Esophagus (tissue), 2 donors: ENCODE measurements at regions not wholly inside any gene's neighbourhood (a gene's known extent, or its start where the extent isn't known, plus 50 kb on each side); places are given as distances from the start of the nearest gene placed in this dataset.
"Not testable (repeated sequence)": the region's sequence is repeated elsewhere in the genome, so short reads cannot be mapped to it uniquely, and the experiment has no call there.

Experiments
- H3K27ac ChIP-seq, 2 donors: one replicate each; pipeline ENCODE4 v1.5.1; 2013; ENCODE audit warnings: low read depth in 2 of 2, mild to moderate bottlenecking in 2 of 2, inconsistent platforms in 1 of 2, low read length in 1 of 2, moderate library complexity in 1 of 2
- H3K27me3 ChIP-seq, 2 donors: one replicate each; pipeline ENCODE4 v1.6.1; 2013; ENCODE audit warnings: low read length in 2 of 2, control low read depth in 1 of 2, mild to moderate bottlenecking in 1 of 2; ENCODE audit not compliant: insufficient read depth in 2 of 2, control insufficient read depth in 1 of 2
- H3K36me3 ChIP-seq, 2 donors: one replicate each; pipeline ENCODE4 v1.6.1; 2013; ENCODE audit warnings: low read length in 1 of 2; ENCODE audit not compliant: control insufficient read depth in 2 of 2, insufficient read depth in 2 of 2
- H3K4me1 ChIP-seq, 2 donors: one replicate each; pipeline ENCODE4 v1.6.1; 2013; ENCODE audit warnings: low read length in 1 of 2; ENCODE audit not compliant: control insufficient read depth in 2 of 2, insufficient read depth in 2 of 2
- H3K4me3 ChIP-seq, 2 donors: one replicate each; pipeline ENCODE4 v1.5.1; 2013; ENCODE audit warnings: low read length in 2 of 2, mild to moderate bottlenecking in 2 of 2, low read depth in 1 of 2, moderate library complexity in 1 of 2
- H3K9me3 ChIP-seq, 2 donors: one replicate each; pipeline ENCODE4 v1.6.1; 2013; ENCODE audit warnings: mild to moderate bottlenecking in 2 of 2, low read depth in 1 of 2, low read length in 1 of 2, moderate library complexity in 1 of 2; ENCODE audit not compliant: control insufficient read depth in 2 of 2, insufficient read depth in 1 of 2
- WGBS, 2 donors: extraction: QIAGEN DNeasy Blood & Tissue Kit; methylation state at CpG; one replicate each; pipeline ENCODE4 v1.1.7; 2013; 5-methylcytosine and 5-hydroxymethylcytosine counted together
- donor health status: healthy with polysubstance abuse.
- donor health status: Bipolar disorder and iron deficiency.

GRCh38 chr22:48717883-48718817, 1109.5 kb downstream of the BRD1 start:
- WGBS, 2 donors: 76 to 77% methylated on average over 28 to 31 of the region's 31 CpGs

GRCh38 chr22:48717076-48717810, 1110.4 kb downstream of the BRD1 start:
- peaks cover 0 to 5% of the 10 kb centered on the region in 2 donors for H3K4me1 ChIP-seq
- whole genome bisulfite sequencing, 2 donors: 73 to 74% methylated on average over 24 of the region's 24 CpGs

More at GRCh38 chr22:48717883-48718817, 1109.5 kb downstream of the BRD1 start:
- H3K4me1 ChIP-seq: peaks cover 0 to 5% of the 10 kb centered on the region in 2 donors
- H3K36me3 ChIP-seq: no peaks in the 10 kb centered on the region
- no peak overlapping the region for H3K4me3 ChIP-seq
- H3K9me3 ChIP-seq: peaks cover 4 to 7% of the 10 kb centered on the region in 2 donors
- H3K27me3 ChIP-seq: no peaks in the 10 kb centered on the region
- no peak overlapping the region for H3K27ac ChIP-seq

GRCh38 chr22:48716154-48716553, 1111.5 kb downstream of the BRD1 start:
- not testable (repeated sequence) for H3K4me1 ChIP-seq, H3K36me3 ChIP-seq, H3K4me3 ChIP-seq, H3K27me3 ChIP-seq, H3K27ac ChIP-seq, H3K9me3 ChIP-seq
- 76 to 90% methylated on average over 3 of the region's 3 CpGs for WGBS, 2 donors

More at GRCh38 chr22:48717076-48717810, 1110.4 kb downstream of the BRD1 start:
- Histone ChIP-seq H3K4me3 (no peak overlapping the region), H3K27ac (no peak overlapping the region), H3K36me3 (no peaks in the 10 kb centered on the region), H3K27me3 (no peaks in the 10 kb centered on the region), H3K9me3 (peaks cover 4 to 7% of the 10 kb centered on the region in 2 donors)

GRCh38 chr22:48715511-48715910, 1112.2 kb downstream of the BRD1 start:
- no peaks in the 10 kb centered on the region for H3K27me3 ChIP-seq
- no peaks in the 10 kb centered on the region for H3K36me3 ChIP-seq
- H3K4me1 ChIP-seq: no peaks in the 10 kb centered on the region
- H3K4me3 ChIP-seq: no peak overlapping the region
- H3K9me3 ChIP-seq: peaks cover 3 to 4% of the 10 kb centered on the region in 2 donors
- WGBS, 2 donors: 85 to 90% methylated on average over 4 of the region's 4 CpGs
- no peak overlapping the region for H3K27ac ChIP-seq

GRCh38 chr22:48714231-48714630, 1113.4 kb downstream of the BRD1 start:
- Histone ChIP-seq H3K27me3 (no peaks in the 10 kb centered on the region), H3K36me3 (no peaks in the 10 kb centered on the region), H3K4me3 (no peak overlapping the region), H3K27ac (no peak overlapping the region), H3K9me3 (peaks cover 3 to 4% of the 10 kb centered on the region in 2 donors), H3K4me1 (no peaks in the 10 kb centered on the region)
- WGBS, 2 donors: 90 to 91% methylated on average over 9 of the region's 9 CpGs

- Histone ChIP-seq H3K4me1 (no peaks in the 10 kb centered on the region), H3K27me3 (no peaks in the 10 kb centered on the region), H3K27ac (no peak overlapping the region), H3K4me3 (no peak overlapping the region), H3K36me3 (no peaks in the 10 kb centered on the region), H3K9me3 (peaks cover 3 to 4% of the 10 kb centered on the region in 2 donors)
- 78 to 84% methylated on average over 38 of the region's 38 CpGs for WGBS, 2 donors
These were observed 1114.1 kb downstream of the BRD1 start for GRCh38 chr22:48713272-48714205.

GRCh38 chr22:48712558-48713271, 1115.0 kb downstream of the BRD1 start:
- Histone ChIP-seq H3K27ac (no peak overlapping the region), H3K9me3 (peaks cover 3 to 4% of the 10 kb centered on the region in 2 donors), H3K27me3 (no peaks in the 10 kb centered on the region), H3K36me3 (no peaks in the 10 kb centered on the region), H3K4me3 (no peak overlapping the region), H3K4me1 (no peaks in the 10 kb centered on the region)
- 73 to 78% methylated on average over 16 of the region's 16 CpGs for WGBS, 2 donors

GRCh38 chr22:48711669-48712068, 1116.0 kb downstream of the BRD1 start:
- H3K9me3 ChIP-seq: peaks cover 3 to 4% of the 10 kb centered on the region in 2 donors
- H3K36me3 ChIP-seq: no peaks in the 10 kb centered on the region
- H3K4me1 ChIP-seq: no peaks in the 10 kb centered on the region
- H3K27me3 ChIP-seq: no peaks in the 10 kb centered on the region
- no peak overlapping the region for H3K4me3 ChIP-seq
- no peak overlapping the region for H3K27ac ChIP-seq
- 89% methylated on average over 22 of the region's 22 CpGs for WGBS, 2 donors
